Ovary (tissue), 7 donors: ENCODE measurements at regions not wholly inside any gene's neighbourhood (a gene's known extent, or its start where the extent isn't known, plus 50 kb on each side); places are given as distances from the start of the nearest gene placed in this dataset. TPM values are rescaled to one million over a fixed set of nuclear protein-coding genes. Genes with fewer than 3 reads are reported as not detected.

Experiments
- DNase-seq, 5 donors: peaks; one replicate each; pipeline ENCODE4 v3.0.0-alpha.2; 2019 to 2020
- H3K27ac ChIP-seq, 2 donors: fragments of 200-600 bp; one replicate each; pipeline versions ENCODE4 v1.5.1 to v1.8.0; 2019 to 2022
- H3K27me3 ChIP-seq: fragments of 200-600 bp; one replicate; pipeline ENCODE4 v1.8.0; 2022
- H3K36me3 ChIP-seq: fragments of 200-600 bp; sonication (generic); one replicate; pipeline ENCODE4 v1.5.1; 2019
- H3K4me1 ChIP-seq: one replicate; pipeline ENCODE4 v1.8.1; 2013; ENCODE audit warnings: mild to moderate bottlenecking, moderate library complexity; ENCODE audit not compliant: insufficient read depth
- H3K4me3 ChIP-seq: fragments of 200-600 bp; sonication (generic); one replicate; pipeline ENCODE4 v1.5.1; 2017
- H3K9me3 ChIP-seq, 2 donors: fragments of 200-600 bp in 1 of 2; sonication (generic) in 1 of 2; one replicate each; pipeline versions ENCODE4 v1.5.1 to v1.8.1; 2013 to 2019; ENCODE audit warnings: mild to moderate bottlenecking in 1 of 2, moderate library complexity in 1 of 2
- CTCF ChIP-seq, 3 donors: fragments of 450-650 bp in 2 of 3; fragments of 200-600 bp in 1 of 3; IDR thresholded peaks; one replicate each; pipeline versions ENCODE4 v1.5.1 to v1.8.0; 2016 to 2022; ENCODE audit warnings: antibody characterized with exemption in 3 of 3, mild to moderate bottlenecking in 1 of 3
- EP300 ChIP-seq: sonication (generic); formaldehyde crosslinking; IDR thresholded peaks from one replicate; pipeline ENCODE4 v1.6.1; 2017; ENCODE audit warnings: antibody characterized with exemption
- POLR2A ChIP-seq: fragments of 450-650 bp; IDR thresholded peaks from one replicate; pipeline ENCODE4 v1.6.1; 2017; ENCODE audit warnings: antibody characterized with exemption, mild to moderate bottlenecking, moderate library complexity
- WGBS, 3 donors: extraction: QIAGEN DNeasy Blood & Tissue Kit in 1 of 3; methylation state at CpG; one replicate each; pipeline versions ENCODE4 v1.1.5 to v1.1.7; 2013 to 2017; 5-methylcytosine and 5-hydroxymethylcytosine counted together
- intact Hi-C, 4 donors: fragments of 100-400 bp; cut with DNase I; formaldehyde crosslinking; loops; one replicate each; pipeline versions ENCODE4 v1.11.0 to v1.15.1; 2022 to 2023
- small RNA-seq: library from RNA; depleted of rRNA; stranded (forward); fragments of <200 nt; gene quantifications from one replicate; pipeline ENCODE3, GENCODE V24; 2016
- donor health status: DM: no; HTN: no; CAD: no; lungs with moderate emphysema.
- donor health status: DM: no; HTN: no; CAD: no.
- donor health status: Bipolar disorder and iron deficiency.
- donor health status: DM: no; HTN: no; CAD: no.
- donor health status: DM: yes; HTN: yes; CAD: no.

DNA sequence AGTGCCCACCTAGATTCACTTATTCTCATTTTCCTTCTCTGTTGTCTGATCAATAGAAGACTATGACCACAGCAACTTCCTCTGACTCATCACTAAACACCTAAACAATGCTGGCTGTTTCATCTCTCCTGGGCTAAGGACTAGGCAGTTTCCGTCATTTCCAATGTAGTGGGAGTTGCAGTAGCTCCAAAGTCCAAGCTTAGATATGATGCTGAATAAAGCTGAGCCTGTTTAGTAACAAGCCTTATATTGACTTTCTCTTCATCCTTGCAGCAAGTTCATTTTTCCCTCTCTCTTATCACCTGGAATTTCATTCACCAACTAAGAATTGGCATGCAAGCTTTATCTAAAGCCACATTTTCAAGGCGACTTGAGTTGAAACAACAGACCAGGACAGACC is 53.5 kb upstream of the PCDH9 start:
- Histone ChIP-seq H3K4me1 (no peaks in the 10 kb centered on the region), H3K36me3 (no peaks in the 10 kb centered on the region), H3K4me3 (no peak overlapping the region), H3K27me3 (no peaks in the 10 kb centered on the region), H3K27ac (no peak overlapping the region), H3K9me3 (no peaks in the 10 kb centered on the region)
- intact Hi-C loops, result no loop called here
- WGBS, 3 donors, result 48 to 81% (median 75%) methylated on average over 2 of the region's 2 CpGs
- no peak for DNase-seq
- no peak for TF ChIP-seq POLR2A
- no peak for TF ChIP-seq CTCF (IDR thresholded peaks at IDR 0.05)
- TF ChIP-seq EP300, result no peak

- no peaks in the 10 kb centered on the region for H3K4me1 ChIP-seq
- H3K4me3 ChIP-seq, result no peak overlapping the region
- TF ChIP-seq CTCF (IDR thresholded peaks at IDR 0.05), result no peak
- no peak for TF ChIP-seq EP300
- no peak for TF ChIP-seq POLR2A
- H3K27ac ChIP-seq, result no peak overlapping the region
- 38 to 57% (median 56%) methylated on average over 2 of the region's 2 CpGs for WGBS, 3 donors
- H3K27me3 ChIP-seq, result no peaks in the 10 kb centered on the region
- intact Hi-C loops, result no loop called here
- H3K9me3 ChIP-seq, result no peaks in the 10 kb centered on the region
- no peak for DNase-seq
- H3K36me3 ChIP-seq, result no peaks in the 10 kb centered on the region
These were observed 51.3 kb upstream of the PCDH9 start for GRCh38 chr13:67281466-67281865.

Small RNA genes in the stretch of these regions (small RNA-seq; reads per million reads assigned to genes)
- gene RN7SL761P (not detected), gene RPL37P21 (not detected), gene RPS3AP52 (not detected), gene SNRPFP3 (not detected)
